Cardiac muscle cell (in vitro differentiated cells and primary cell): ENCODE measurements at regions not wholly inside any gene's neighbourhood (a gene's known extent, or its start where the extent isn't known, plus 50 kb on each side); places are given as distances from the start of the nearest gene placed in this dataset.
"Not testable (repeated sequence)": the region's sequence is repeated elsewhere in the genome, so short reads cannot be mapped to it uniquely, and the experiment has no call there.

Experiments used
- DNase-seq, 2 donors: peaks; one replicate each; pipeline versions ENCODE4 v3.0.0 to v3.0.0-alpha.2; 2010 to 2017; ENCODE audit warnings: low read depth in 1 of 2, low spot score in 1 of 2
- H3K27ac ChIP-seq: fragments of 200-600 bp; sonication (generic); 2 replicates; pipeline ENCODE4 v1.5.1; 2016
- H3K27me3 ChIP-seq: fragments of 200-600 bp; sonication (generic); 2 replicates; pipeline ENCODE4 v1.6.0; 2016; ENCODE audit warnings: control low read depth
- H3K36me3 ChIP-seq: fragments of 200-600 bp; sonication (generic); 2 replicates; pipeline ENCODE4 v1.5.1; 2016; ENCODE audit warnings: control low read depth
- H3K4me1 ChIP-seq: fragments of 200-600 bp; sonication (generic); 2 replicates; pipeline ENCODE4 v1.8.1; 2017; ENCODE audit warnings: low read depth, mild to moderate bottlenecking, mixed run types
- H3K4me3 ChIP-seq: fragments of 200-600 bp; sonication (generic); 2 replicates; pipeline ENCODE4 v1.5.1; 2016; ENCODE audit warnings: mild to moderate bottlenecking
- H3K9me3 ChIP-seq: fragments of 200-600 bp; sonication (generic); 2 replicates; pipeline ENCODE4 v1.5.1; 2017; ENCODE audit warnings: low read depth, mild to moderate bottlenecking, control low read depth
- TF ChIP-seq, protein P1 (sequence below): IDR thresholded peaks from 2 replicates; pipeline ENCODE4 v1.5.1; 2012; ENCODE audit warnings: low read depth, mild to moderate bottlenecking, low read length

DNA sequence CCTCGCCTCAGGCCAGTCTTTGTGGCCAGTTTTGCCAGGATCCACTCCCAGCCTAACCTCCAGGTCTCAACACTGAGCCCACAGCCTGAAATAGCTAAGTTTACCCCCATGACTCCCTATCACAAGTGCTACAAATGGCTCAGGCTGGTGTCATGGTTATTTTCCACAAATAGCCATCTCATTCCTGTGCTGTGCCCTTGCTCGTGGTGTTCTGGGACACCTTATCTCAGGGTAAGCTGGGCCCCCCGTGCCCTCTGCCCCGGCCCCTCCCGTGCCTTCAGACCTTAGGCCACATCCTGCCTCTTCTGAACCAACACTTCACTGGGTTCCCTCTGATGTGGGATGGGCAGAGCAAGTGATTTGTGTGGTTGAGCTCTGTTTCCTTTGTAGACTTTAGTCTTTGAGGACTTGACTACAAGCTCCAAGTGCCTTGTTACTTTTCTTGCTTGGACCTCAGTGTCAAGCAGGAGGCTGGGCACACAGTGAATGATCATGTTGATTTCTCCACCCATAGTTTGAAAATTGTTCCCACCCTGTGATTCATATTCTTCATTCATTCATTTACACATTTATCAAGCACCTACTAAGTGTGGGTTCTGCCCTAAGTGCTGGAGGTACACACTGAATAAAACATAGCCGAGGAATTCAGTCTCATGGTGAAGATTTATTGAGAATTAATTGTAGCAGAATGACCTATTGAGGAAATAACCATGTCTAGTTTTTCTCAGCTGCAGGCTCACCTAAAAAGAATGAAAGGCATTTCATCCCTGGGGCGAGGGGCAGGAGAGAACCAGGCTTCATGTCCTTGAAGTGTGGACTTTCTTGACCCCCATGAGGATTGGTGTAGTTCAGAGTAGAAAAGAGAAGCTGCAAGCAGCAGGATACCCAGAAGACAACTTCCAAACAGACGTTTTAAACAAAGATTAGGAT lies 84.5 kb upstream of the CTNNA1 start:
- Histone ChIP-seq H3K27ac (peak overlapping the region; percentile 98), H3K9me3 (no peaks in the 10 kb centered on the region), H3K4me3 (no peak overlapping the region), H3K36me3 (no peaks in the 10 kb centered on the region), H3K4me1 (peaks cover 44% of the 10 kb centered on the region), H3K27me3 (no peaks in the 10 kb centered on the region)
- TF ChIP-seq, protein P1, sequence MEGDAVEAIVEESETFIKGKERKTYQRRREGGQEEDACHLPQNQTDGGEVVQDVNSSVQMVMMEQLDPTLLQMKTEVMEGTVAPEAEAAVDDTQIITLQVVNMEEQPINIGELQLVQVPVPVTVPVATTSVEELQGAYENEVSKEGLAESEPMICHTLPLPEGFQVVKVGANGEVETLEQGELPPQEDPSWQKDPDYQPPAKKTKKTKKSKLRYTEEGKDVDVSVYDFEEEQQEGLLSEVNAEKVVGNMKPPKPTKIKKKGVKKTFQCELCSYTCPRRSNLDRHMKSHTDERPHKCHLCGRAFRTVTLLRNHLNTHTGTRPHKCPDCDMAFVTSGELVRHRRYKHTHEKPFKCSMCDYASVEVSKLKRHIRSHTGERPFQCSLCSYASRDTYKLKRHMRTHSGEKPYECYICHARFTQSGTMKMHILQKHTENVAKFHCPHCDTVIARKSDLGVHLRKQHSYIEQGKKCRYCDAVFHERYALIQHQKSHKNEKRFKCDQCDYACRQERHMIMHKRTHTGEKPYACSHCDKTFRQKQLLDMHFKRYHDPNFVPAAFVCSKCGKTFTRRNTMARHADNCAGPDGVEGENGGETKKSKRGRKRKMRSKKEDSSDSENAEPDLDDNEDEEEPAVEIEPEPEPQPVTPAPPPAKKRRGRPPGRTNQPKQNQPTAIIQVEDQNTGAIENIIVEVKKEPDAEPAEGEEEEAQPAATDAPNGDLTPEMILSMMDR, result no peak
- peak in 1 of 2 donors; percentile 88 for DNase-seq

DNA sequence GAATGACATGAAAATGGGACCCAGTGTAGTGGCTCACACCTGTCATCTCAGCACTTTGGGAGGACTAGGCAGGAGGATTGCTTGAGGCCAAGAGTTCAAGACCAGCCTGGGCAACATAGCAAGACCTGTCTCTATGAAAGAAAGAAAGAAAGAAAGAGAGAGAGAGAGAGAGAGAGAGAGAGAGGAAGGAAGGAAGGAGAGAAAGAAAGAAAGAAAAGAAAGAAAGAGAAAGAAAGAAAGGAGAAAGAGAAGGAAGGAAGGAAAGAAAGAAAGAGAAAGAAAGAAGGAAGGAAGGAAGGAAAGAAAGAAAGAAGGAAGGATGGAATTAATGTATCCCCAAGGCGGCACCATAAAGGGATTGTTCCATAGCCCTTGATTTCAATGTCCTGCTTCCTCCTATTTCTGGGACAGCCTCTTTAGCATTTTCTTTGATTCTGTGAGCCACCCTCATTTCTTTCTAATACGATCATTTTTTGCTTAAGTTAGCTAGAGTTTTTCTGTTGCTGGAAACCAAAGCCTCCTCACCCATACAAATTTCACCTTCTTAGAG lies 85.4 kb upstream of the CTNNA1 start:
- H3K9me3 ChIP-seq, H3K27me3 ChIP-seq, H3K36me3 ChIP-seq, H3K4me3 ChIP-seq, DNase-seq: not testable (repeated sequence)
- Histone ChIP-seq H3K4me1 (peaks cover 44% of the 10 kb centered on the region), H3K27ac (peak overlapping the region; percentile 98)

DNA sequence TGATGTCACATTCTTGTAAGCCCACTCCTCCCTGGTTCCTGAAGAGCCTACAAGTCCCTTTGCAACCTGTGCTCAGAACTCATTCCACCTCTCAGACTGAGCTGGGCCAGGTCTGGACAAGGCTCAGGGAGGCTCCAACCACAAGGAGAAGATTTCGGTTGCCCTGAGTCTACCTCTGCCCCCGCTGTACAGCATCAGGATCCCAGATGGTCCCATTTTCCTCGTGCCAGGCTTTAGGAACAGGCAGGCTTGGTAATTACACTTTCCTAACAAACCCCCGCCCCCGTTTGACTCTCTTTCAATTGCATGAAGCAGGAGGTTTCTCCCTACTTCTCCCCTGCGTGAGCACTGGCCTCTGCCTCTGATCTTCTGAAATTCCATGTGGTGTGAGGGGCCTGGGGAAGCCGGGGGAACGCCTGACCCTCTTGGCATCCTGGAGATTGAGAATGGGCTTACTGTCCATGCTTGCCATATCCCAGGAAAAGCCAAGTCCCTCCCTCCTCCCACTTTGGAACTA lies 86.9 kb upstream of the CTNNA1 start:
- Histone ChIP-seq H3K36me3 (no peaks in the 10 kb centered on the region), H3K4me3 (no peak overlapping the region), H3K4me1 (peaks cover 49% of the 10 kb centered on the region), H3K27me3 (no peaks in the 10 kb centered on the region), H3K27ac (peak overlapping the region; percentile 17), H3K9me3 (no peaks in the 10 kb centered on the region)
- no peak for DNase-seq
- TF ChIP-seq, protein P1, result no peak

DNA sequence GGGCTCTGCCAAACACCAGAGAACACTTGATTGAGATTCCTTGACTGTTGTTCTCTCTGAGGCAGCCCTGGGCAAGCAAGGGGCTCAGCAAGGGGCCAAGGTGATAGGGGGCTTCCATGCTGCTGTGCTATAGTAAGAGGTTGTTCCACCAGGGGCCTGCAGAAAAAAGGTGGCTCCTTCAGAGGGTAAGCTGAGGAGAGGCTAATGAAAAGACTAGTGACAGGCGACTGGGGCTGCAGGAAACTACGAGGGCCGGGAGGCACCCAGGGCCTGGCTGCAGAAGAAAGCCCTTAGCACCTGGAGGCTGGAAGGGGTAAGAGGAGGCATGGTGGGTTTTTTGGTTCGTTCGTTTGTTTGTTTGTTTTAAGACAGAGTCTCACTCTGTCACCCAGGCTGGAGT lies 88.0 kb upstream of the CTNNA1 start:
- no peak overlapping the region for H3K4me3 ChIP-seq

DNA sequence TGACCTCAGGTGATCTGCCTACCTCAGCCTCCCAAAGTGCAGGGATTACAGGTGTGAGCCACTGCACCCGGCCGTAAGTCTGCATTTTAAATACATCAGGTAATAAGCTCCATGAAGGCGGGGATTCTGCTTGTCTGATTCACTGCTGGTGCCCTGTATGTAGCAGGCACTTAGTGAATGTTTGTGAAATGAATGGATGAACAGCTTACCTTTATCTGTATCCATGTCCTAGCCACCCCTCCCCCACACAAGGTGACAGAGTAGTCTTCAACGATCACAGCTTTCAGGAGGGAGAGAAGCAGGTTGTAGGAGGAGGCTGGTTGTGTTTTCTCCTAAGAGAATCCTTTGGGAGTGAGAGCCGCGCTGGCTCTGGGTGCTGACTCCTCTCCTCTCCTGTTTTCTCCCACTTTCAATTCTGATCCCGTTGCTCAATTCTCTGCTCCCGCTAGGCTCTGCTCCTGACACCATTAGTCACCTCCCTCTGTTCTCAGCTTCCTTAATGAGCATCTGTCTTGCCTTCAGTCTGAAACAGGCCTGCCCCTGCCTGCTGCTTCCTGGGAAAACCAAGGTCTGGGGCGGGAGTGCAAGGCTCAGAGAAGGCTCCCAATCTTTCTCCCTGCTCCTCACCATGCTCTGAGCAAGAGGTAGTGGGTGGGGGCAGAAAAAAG lies 88.8 kb upstream of the CTNNA1 start:
- no peaks in the 10 kb centered on the region for H3K27me3 ChIP-seq
- H3K27ac ChIP-seq, result peak overlapping the region; percentile 65
- TF ChIP-seq, protein P1, result no peak
- peaks cover 45% of the 10 kb centered on the region for H3K4me1 ChIP-seq
- peak in 1 of 2 donors; percentile 76 for DNase-seq
- H3K9me3 ChIP-seq, result no peaks in the 10 kb centered on the region
- no peaks in the 10 kb centered on the region for H3K36me3 ChIP-seq
- no peak overlapping the region for H3K4me3 ChIP-seq

More for the DNA sequence above, 88.0 kb upstream of the CTNNA1 start:
- Histone ChIP-seq H3K27ac (peak overlapping the region; percentile 65), H3K9me3 (no peaks in the 10 kb centered on the region), H3K36me3 (no peaks in the 10 kb centered on the region), H3K27me3 (no peaks in the 10 kb centered on the region), H3K4me1 (peaks cover 49% of the 10 kb centered on the region)
- no peak for DNase-seq
- TF ChIP-seq, protein P1, result no peak
